Coronary artery (tissue), 2 donors: ENCODE measurements at regions not wholly inside any gene's neighbourhood (a gene's known extent, or its start where the extent isn't known, plus 50 kb on each side); places are given as distances from the start of the nearest gene placed in this dataset.

Experiments used
- DNase-seq: peaks from one replicate; pipeline ENCODE4 v3.0.0-alpha.2; 2017; ENCODE audit warnings: low spot score
- H3K27ac ChIP-seq, 2 donors: fragments of 200-600 bp; sonication (generic); one replicate each; pipeline ENCODE4 v1.5.1; 2016 to 2019
- H3K4me3 ChIP-seq: fragments of 200-600 bp; sonication (generic); 2 replicates; pipeline ENCODE4 v1.5.1; 2016; ENCODE audit warnings: mild to moderate bottlenecking, moderate library complexity
- TF ChIP-seq, protein P1 (sequence below): fragments of 200-600 bp; sonication (generic); IDR thresholded peaks from one replicate; pipeline ENCODE4 v1.5.1; 2019; ENCODE audit warnings: antibody characterized with exemption

DNA sequence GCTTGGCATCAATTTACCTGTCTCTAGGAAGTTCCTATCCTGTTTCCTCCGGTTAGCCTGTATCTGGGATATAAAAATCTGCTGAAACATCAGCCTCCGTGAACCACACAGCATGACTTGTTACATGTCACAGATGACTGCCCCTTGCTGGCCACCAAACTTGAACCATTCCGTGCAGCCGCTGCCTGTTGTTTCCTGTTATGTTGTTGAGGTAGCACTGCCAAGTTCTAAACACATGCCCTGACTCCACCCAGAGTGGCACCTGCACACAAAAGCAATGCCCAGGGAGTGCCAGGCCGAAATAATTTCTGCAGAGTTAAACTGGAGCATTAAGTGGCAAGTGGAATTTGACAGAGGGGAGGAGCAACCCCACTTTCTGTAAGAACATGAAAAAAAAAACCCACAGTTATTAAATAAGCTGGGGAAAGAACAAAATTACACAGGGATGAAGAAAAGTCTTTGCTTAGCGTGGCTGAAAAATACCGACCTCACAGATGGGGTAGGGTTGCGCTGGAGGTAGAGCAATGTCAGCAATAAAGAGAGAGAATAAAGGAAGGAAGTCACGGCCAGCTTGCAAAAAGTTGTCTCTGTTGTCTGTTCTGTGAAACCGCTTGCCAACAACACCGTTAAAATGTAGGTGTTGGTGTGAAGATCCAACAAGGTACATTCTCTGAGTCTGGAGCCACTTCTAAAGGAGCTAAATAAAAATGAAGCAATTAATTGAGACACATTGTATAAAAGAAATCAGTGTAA, 174.6 kb upstream of the CDH13 start:
- TF ChIP-seq, protein P1, sequence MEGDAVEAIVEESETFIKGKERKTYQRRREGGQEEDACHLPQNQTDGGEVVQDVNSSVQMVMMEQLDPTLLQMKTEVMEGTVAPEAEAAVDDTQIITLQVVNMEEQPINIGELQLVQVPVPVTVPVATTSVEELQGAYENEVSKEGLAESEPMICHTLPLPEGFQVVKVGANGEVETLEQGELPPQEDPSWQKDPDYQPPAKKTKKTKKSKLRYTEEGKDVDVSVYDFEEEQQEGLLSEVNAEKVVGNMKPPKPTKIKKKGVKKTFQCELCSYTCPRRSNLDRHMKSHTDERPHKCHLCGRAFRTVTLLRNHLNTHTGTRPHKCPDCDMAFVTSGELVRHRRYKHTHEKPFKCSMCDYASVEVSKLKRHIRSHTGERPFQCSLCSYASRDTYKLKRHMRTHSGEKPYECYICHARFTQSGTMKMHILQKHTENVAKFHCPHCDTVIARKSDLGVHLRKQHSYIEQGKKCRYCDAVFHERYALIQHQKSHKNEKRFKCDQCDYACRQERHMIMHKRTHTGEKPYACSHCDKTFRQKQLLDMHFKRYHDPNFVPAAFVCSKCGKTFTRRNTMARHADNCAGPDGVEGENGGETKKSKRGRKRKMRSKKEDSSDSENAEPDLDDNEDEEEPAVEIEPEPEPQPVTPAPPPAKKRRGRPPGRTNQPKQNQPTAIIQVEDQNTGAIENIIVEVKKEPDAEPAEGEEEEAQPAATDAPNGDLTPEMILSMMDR = no peak
- DNase-seq = no peak
- no peak overlapping the region for H3K4me3 ChIP-seq
- no peak overlapping the region for H3K27ac ChIP-seq

DNA sequence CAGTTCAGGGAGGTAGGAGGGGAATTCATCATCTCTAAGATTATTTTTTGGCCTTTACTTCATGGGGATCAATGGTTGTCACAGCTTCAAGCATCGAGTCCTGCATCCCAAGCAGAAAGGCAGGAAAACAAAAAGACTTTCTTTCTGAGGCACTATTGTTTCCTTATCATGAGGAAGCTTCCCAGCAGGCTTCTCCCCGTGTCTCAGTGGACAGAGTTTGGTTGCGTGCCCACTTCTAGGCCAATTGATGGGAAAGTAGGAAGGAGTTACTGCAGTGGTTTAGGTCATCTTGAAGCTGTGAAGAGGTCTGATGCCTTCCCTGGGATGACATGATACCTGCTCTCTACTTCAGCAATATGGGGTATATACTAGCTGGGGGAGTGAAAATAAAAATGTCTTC, 175.3 kb upstream of the CDH13 start:
- TF ChIP-seq, protein P1 = no peak
- DNase-seq = no peak
- Histone ChIP-seq H3K4me3 (no peak overlapping the region), H3K27ac (no peak overlapping the region)

DNA sequence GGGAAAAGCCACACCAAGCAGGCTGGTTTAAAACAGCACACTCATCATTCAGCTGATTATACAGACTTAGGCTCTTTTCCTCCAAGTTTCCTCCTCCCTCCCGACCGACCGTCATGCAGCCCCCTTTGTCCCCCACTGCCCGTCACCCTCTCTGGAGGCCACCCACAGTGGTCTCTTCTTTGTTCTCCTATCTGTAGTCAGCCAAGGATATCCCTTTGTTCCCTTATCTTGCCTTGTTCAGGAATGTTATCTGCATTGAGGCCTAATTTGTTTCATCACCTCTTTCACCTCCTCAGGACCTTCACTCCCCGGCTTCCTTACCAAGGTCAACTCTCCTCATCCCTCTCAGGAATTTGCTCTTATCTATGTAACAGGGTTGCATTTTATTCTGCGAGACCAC, 186.4 kb upstream of the CDH13 start:
- no peak overlapping the region for H3K4me3 ChIP-seq
- TF ChIP-seq, protein P1 = no peak
- no peak for DNase-seq
- H3K27ac ChIP-seq = no peak overlapping the region

DNA sequence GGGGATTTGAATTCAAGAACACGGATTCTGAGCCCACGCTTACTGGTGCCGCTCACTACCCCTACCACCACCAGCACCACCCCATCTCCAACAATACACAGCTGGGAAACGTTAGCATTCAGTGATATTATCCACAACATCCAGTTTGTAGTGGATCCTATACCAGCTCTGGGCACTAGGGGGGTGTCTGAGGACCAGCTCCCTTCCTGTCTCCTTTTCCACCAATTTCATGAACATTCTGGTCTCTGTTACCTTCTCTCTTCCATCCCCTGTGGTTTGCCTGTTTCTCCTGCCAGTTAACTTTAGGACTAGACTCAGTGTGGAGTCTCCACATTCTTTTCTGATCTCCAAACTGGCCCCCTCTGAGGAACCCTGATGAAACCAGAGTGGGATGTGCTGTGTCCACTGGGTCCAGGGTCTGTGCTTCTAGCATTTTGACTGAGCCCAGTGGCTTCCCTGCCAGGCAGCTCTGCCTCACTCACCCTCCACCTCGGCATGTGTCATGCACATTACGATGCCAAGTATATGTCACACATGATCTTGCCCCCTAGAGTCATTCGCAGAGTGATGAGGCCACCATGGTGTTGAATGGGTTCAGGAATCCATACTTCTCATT, 187.0 kb upstream of the CDH13 start:
- no peak for DNase-seq
- Histone ChIP-seq H3K4me3 (no peak overlapping the region), H3K27ac (no peak overlapping the region)
- TF ChIP-seq, protein P1 = peak; percentile 30

DNA sequence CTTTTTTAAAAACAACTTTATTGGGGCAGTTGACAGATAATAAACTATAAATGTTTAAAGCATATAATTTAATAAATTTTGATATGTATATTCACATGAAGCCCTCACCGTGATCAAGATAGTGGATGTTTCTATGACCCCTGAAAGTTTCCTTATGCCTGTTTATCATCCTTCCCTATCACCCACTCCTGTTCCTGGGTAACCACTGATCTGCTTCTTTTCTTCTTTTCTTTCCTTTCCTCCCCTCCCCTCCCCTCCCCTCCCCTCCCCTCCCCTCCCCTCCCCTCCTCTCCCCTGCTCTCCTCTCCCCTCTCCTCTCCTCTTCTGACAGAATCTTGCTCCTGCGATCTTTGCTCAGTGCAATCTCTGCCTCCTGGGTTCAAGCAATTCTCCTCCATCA, 193.7 kb upstream of the CDH13 start:
- TF ChIP-seq, protein P1 = no peak
- DNase-seq = no peak
- H3K4me3 ChIP-seq = no peak overlapping the region
- no peak overlapping the region for H3K27ac ChIP-seq

DNA sequence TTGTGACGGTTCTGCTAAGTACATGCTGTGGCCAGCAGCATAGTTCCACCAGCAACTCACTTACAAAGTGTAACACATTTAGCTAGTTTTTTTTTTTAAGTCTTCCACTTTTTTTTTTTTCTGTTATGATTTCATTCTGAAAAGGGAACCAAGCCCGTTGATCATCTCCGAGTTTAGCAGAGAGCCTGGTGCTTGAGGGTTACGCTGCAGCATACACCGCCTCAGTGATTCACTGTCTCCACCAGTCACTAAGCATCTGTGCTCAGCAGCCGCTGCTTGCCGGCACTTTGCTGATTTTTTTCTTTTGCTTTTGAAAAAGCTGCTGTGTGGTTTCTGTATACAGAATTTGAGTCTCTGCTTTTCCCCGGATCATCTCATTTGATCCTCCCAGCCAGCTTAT, 194.5 kb upstream of the CDH13 start:
- no peak for DNase-seq
- TF ChIP-seq, protein P1 = no peak
- no peak overlapping the region for H3K4me3 ChIP-seq
- H3K27ac ChIP-seq = no peak overlapping the region

DNA sequence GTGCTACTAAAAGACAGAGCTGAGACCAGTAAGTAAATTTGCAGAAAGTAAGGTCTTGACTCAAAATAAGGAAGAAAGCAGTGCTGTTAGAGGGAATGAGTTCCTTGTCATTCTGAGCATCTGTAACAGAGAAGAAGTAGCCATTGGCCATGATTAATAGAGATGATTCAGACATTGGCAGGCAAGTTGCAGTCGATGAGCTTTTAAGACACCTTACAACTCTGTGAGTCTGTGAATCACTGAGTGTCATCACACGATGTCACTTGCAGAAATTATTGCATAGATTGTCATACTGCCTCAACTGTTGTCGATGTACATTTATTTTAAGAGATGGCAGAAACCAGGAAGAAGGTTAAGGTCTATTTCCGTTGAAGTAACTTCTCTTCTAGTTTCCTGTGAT, 201.1 kb upstream of the CDH13 start:
- Histone ChIP-seq H3K27ac (no peak overlapping the region), H3K4me3 (no peak overlapping the region)
- TF ChIP-seq, protein P1 = no peak
- no peak for DNase-seq
